Esophagus muscularis mucosa (tissue), 4 donors: ENCODE measurements at regions not wholly inside any gene's neighbourhood (a gene's known extent, or its start where the extent isn't known, plus 50 kb on each side); places are given as distances from the start of the nearest gene placed in this dataset.

Experiments
- DNase-seq: peaks from one replicate; pipeline ENCODE4 v3.0.0-alpha.2; 2017; ENCODE audit errors: extremely low spot score
- H3K27ac ChIP-seq, 4 donors: fragments of 200-600 bp; sonication (generic); replicated peaks in 1 of 4; 1 replicate in 3 of 4; 2 replicates in 1 of 4; pipeline ENCODE4 v1.5.1; 2016 to 2019; ENCODE audit warnings: mild to moderate bottlenecking in 1 of 4
- H3K27me3 ChIP-seq, 4 donors: fragments of 200-600 bp; sonication (generic); one replicate each; pipeline versions ENCODE4 v1.5.1 to v1.6.0; 2016 to 2019
- H3K36me3 ChIP-seq, 4 donors: fragments of 200-600 bp; sonication (generic); one replicate each; pipeline ENCODE4 v1.5.1; 2016 to 2019
- H3K4me1 ChIP-seq, 4 donors: fragments of 200-600 bp; sonication (generic); one replicate each; pipeline ENCODE4 v1.5.1; 2016 to 2019
- H3K4me3 ChIP-seq, 4 donors: fragments of 200-600 bp; sonication (generic); 1 replicate in 2 of 4; 2 replicates in 2 of 4; pipeline ENCODE4 v1.5.1; 2016 to 2019; ENCODE audit warnings: mild to moderate bottlenecking in 4 of 4, moderate library complexity in 1 of 4
- H3K9me3 ChIP-seq, 4 donors: fragments of 200-600 bp; sonication (generic); 1 replicate in 3 of 4; 2 replicates in 1 of 4; pipeline ENCODE4 v1.5.1; 2016 to 2019
- EP300 ChIP-seq: sonication (generic); formaldehyde crosslinking; IDR thresholded peaks from one replicate; pipeline ENCODE4 v1.6.1; 2017; ENCODE audit warnings: antibody characterized with exemption
- POLR2A ChIP-seq: fragments of 450-650 bp; IDR thresholded peaks from one replicate; pipeline ENCODE4 v1.6.1; 2017; ENCODE audit warnings: antibody characterized with exemption, moderate library complexity, mild to moderate bottlenecking, low read depth
- POLR2AphosphoS5 ChIP-seq, 2 donors: sonication (generic); formaldehyde crosslinking; IDR thresholded peaks; one replicate each; pipeline ENCODE4 v1.6.1; 2017; ENCODE audit warnings: antibody characterized with exemption in 2 of 2
- WGBS: methylation state at CpG from one replicate; pipeline ENCODE4 v1.1.5; 2018; 5-methylcytosine and 5-hydroxymethylcytosine counted together
- intact Hi-C: fragments of 100-400 bp; cut with DNase I; formaldehyde crosslinking; loops from one replicate; pipeline ENCODE4 v1.15.1; 2023
- TF ChIP-seq, protein P1 (sequence below), 3 experiments: fragments of 200-600 bp in 2 of 3; fragments of 450-650 bp in 1 of 3; sonication (generic) in 2 of 3; IDR thresholded peaks; one replicate each; pipeline ENCODE4 v1.5.1; 2017 to 2019; ENCODE audit warnings: antibody characterized with exemption in 3 of 3, mild to moderate bottlenecking in 2 of 3, moderate library complexity in 1 of 3

DNA sequence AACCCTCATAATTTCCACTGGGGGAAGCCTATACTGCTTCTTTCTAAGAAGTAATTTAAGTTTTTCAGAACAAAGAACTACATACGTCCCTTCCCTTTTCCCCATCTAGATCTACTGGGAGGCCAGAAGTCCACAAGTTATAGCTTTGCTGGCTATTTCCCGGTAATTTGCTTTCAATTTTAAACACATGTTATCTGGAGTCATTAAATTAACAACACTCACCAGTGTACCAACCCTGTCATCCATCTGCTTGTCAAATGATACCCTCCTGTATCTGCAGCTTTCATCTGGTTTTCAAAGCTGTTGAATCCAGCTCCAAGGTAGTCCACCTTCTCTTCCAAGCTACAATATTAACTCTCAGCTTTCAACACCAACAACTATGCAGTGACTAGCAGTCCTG is 466.7 kb upstream of the PKN2 start:
- no peak for DNase-seq
- no peaks in the 10 kb centered on the region for H3K36me3 ChIP-seq
- intact Hi-C loops, result no loop called here
- no peak overlapping the region for H3K27ac ChIP-seq
- no peaks in the 10 kb centered on the region for H3K4me1 ChIP-seq
- TF ChIP-seq POLR2A, result no peak
- no peak for TF ChIP-seq POLR2AphosphoS5 (IDR thresholded peaks at IDR 0.05)
- H3K4me3 ChIP-seq, result no peak overlapping the region
- WGBS, result 88% methylated on average over 2 of the region's 2 CpGs
- no peaks in the 10 kb centered on the region for H3K27me3 ChIP-seq
- no peaks in the 10 kb centered on the region for H3K9me3 ChIP-seq

DNA sequence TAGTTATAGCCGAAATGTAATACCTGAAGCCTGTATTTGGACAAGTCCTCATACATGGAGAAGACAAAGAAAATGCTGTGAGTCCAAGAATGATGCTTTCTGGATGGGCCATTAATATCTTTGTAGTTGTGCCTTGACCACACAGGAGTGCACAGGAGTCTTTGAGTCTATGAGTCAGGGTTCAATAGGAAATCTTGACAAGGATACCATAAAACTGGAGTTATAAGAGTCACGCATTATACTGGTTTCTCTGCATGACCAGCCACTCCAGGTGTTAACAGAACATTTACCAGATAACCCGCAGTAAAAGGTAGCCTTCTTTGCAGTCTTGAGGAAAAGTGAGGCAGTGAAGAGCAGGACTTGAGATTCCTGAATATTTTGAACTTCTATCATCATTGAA is 464.6 kb upstream of the PKN2 start:
- no peaks in the 10 kb centered on the region for H3K27me3 ChIP-seq
- no peaks in the 10 kb centered on the region for H3K36me3 ChIP-seq
- WGBS, result 94% methylated on average over 3 of the region's 3 CpGs
- no peak overlapping the region for H3K4me3 ChIP-seq
- no peaks in the 10 kb centered on the region for H3K4me1 ChIP-seq
- no peak overlapping the region for H3K27ac ChIP-seq
- no peaks in the 10 kb centered on the region for H3K9me3 ChIP-seq
- no peak for TF ChIP-seq POLR2A
- TF ChIP-seq, protein P1, sequence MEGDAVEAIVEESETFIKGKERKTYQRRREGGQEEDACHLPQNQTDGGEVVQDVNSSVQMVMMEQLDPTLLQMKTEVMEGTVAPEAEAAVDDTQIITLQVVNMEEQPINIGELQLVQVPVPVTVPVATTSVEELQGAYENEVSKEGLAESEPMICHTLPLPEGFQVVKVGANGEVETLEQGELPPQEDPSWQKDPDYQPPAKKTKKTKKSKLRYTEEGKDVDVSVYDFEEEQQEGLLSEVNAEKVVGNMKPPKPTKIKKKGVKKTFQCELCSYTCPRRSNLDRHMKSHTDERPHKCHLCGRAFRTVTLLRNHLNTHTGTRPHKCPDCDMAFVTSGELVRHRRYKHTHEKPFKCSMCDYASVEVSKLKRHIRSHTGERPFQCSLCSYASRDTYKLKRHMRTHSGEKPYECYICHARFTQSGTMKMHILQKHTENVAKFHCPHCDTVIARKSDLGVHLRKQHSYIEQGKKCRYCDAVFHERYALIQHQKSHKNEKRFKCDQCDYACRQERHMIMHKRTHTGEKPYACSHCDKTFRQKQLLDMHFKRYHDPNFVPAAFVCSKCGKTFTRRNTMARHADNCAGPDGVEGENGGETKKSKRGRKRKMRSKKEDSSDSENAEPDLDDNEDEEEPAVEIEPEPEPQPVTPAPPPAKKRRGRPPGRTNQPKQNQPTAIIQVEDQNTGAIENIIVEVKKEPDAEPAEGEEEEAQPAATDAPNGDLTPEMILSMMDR (IDR thresholded peaks at IDR 0.05), result no peak
- no peak for TF ChIP-seq EP300
- TF ChIP-seq POLR2AphosphoS5 (IDR thresholded peaks at IDR 0.05), result no peak
- intact Hi-C loops, result no loop called here
- no peak for DNase-seq

- no peaks in the 10 kb centered on the region for H3K9me3 ChIP-seq
- DNase-seq, result no peak
- H3K27me3 ChIP-seq, result no peaks in the 10 kb centered on the region
- no peak overlapping the region for H3K27ac ChIP-seq
- no peak overlapping the region for H3K4me3 ChIP-seq
- intact Hi-C loops, result no loop called here
- 82% methylated on average over 2 of the region's 2 CpGs for WGBS
- H3K36me3 ChIP-seq, result no peaks in the 10 kb centered on the region
- TF ChIP-seq POLR2A (no peak), POLR2AphosphoS5 (IDR thresholded peaks at IDR 0.05) (no peak), EP300 (no peak)
- TF ChIP-seq, protein P1 (IDR thresholded peaks at IDR 0.05), result no peak
- H3K4me1 ChIP-seq, result no peaks in the 10 kb centered on the region
Observed at GRCh38 chr1:88221411-88221810, 462.7 kb upstream of the PKN2 start.

DNA sequence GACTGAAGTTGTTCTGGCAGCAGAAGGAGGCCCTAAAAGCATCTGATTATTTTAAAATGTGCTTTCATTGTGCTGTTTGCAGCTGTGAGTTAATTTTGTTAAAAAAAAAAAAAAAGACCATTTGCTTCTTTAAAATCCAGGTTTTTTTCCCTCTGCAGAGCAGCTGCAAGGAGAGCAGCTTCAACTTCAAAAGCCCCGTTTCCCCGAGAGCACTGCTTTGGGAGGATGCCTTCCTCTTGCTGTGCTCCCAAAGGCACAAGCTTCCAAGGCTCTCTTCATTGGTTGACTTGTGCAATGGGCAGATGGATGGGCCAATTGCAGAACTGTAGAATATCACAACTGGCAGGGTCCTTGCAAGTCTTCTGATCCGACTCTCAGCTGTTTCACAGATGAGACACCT is 459.2 kb upstream of the PKN2 start:
- no peaks in the 10 kb centered on the region for H3K9me3 ChIP-seq
- intact Hi-C loops, result no loop called here
- H3K36me3 ChIP-seq, result no peaks in the 10 kb centered on the region
- no peak overlapping the region for H3K4me3 ChIP-seq
- H3K27me3 ChIP-seq, result no peaks in the 10 kb centered on the region
- DNase-seq, result no peak
- WGBS, result 68% methylated on average over 3 of the region's 3 CpGs
- TF ChIP-seq EP300 (no peak), POLR2AphosphoS5 (IDR thresholded peaks at IDR 0.05) (no peak), POLR2A (no peak)
- TF ChIP-seq, protein P1 (IDR thresholded peaks at IDR 0.05), result no peak
- H3K4me1 ChIP-seq, result no peaks in the 10 kb centered on the region
- no peak overlapping the region for H3K27ac ChIP-seq

GRCh38 chr1:88228114-88228513 is 456.0 kb upstream of the PKN2 start:
- TF ChIP-seq, protein P1 (IDR thresholded peaks at IDR 0.05), result no peak
- no peak for TF ChIP-seq POLR2A
- TF ChIP-seq POLR2AphosphoS5 (IDR thresholded peaks at IDR 0.05), result no peak
- TF ChIP-seq EP300, result no peak
- no peak overlapping the region for H3K27ac ChIP-seq
- 55% methylated on average over 3 of the region's 3 CpGs for WGBS
- no peaks in the 10 kb centered on the region for H3K36me3 ChIP-seq
- H3K4me3 ChIP-seq, result no peak overlapping the region
- DNase-seq, result no peak
- no peaks in the 10 kb centered on the region for H3K9me3 ChIP-seq
- no peaks in the 10 kb centered on the region for H3K4me1 ChIP-seq
- intact Hi-C loops, result no loop called here
- no peaks in the 10 kb centered on the region for H3K27me3 ChIP-seq
